ENCODE measurements at regions not wholly inside any gene's neighbourhood (a gene's known extent, or its start where the extent isn't known, plus 50 kb on each side); places are given as distances from the start of the nearest gene placed in this dataset.

- no peak for DNase-seq (ENCODE audit: low read depth, low spot score)
Measured at GRCh38 chr6:168157272-168158212, 78.5 kb upstream of the FRMD1 start.

- no peak for DNase-seq (ENCODE audit: low read depth, low spot score)
Measured at GRCh38 chr6:168156742-168157265, 77.8 kb upstream of the FRMD1 start.

DNA sequence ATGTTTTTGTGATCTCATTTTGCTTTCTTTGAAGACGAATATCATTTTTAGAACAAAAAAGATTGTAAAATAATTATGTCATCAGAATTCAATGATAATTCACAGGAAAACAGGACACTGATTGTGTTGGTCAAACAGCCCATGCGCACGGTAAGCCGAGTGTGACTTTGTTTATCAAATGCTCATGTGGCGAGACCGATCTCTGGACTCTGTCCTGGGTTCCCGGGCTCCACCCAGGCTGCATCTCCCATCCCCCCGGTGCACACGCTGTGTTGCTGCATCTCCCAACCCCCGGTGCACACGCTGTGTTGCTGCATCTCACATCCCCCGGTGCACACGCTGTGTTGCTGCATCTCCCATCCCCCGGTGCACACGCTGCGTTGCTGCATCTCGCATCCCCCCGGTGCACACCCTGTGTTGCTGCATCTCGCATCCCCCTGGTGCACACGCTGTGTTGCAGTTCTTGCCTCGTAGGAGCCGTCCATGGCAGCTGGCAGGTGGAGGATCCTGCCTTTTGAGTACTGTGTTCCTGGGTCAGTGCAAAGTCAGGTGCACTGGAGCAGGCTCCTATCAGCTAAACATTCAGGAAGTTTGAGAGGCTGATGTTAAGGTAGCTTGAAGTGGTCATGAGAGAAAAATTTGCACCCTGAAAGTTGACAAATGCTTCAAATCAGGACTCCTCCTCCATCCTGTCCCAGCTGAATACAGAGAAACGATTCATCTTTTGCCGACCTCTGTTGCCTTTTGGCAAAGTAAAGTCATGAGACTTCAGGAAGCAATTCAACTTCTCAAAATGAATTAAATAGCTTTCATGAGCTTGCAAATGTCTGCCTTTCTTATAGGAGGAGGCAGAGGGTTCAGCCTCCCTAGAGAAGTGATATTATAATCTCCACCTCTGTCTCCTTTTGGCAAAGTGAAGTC, 77.1 kb upstream of the FRMD1 start:
- DNase-seq (ENCODE audit: low read depth, low spot score) = no peak

DNA sequence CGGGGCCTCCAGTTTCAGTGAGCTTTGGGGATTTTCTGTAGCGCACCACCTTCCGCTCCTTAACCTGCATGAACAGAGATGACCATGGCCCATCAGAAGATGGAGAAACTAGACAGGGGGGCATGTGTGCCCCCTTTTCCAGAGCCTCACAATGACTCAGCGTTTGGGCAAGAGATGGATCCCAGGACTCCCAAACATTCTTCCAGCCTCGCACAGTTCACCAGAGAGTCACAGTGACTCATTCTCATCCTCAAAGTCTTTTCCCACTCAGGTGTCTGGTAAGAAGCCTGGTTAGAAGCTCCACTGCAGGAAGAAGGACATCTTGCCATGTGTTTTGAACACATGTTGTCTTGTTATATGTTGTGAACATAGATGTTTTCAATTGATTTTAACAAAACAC, 76.2 kb upstream of the FRMD1 start:
- DNase-seq (ENCODE audit: low read depth, low spot score) = no peak

DNA sequence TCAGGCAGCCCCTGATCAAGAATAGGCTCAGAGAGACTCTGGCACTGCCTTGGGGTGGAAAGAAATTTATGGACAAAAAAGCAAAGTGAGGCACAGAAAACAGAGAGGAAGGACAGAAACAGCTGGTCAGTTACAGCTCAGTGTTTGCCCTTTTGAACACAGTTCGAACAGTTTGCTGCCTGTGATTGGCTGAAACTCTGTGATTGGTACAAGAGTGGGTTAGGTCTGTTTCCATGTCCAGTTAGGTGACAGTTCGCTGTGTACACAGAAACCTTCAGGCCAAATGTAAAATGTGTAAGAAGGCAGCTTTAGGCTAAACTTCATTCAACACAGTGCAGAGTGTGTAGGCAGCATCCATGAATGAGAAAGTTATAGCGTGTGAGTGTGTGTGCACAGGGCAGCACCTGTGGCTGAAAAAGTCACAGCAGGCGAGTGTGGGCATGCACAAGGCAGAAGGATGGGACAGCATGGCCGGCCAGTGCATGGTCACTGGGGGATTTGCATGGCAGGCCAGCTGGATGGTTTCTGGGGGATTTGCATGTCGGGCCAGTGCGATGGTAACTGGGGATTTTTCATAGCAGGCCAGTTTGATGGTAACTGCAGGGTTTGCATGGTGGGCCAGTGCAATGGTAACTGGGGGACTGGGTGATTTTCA, 75.4 kb upstream of the FRMD1 start:
- DNase-seq (ENCODE audit: low read depth, low spot score) = no peak

DNA sequence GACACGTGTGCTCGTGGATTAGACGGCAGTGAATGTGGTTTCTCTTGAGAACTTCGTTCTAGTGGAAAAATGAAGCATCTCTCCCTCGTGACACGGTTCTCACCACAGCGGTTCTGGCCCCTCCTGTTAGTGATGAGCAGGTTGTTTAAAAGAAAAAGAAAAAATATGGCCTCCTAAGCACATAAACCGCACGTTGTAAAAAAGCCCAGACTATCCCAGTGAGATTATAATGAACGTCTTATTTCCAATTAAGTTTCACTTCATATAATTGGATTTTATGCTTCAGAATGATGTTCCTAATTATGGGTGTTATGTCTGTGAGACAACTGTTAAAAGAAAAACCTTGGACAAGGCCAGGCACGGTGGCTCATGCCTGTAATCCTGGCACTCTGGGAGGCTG, 74.5 kb upstream of the FRMD1 start:
- DNase-seq (ENCODE audit: low read depth, low spot score) = no peak

DNA sequence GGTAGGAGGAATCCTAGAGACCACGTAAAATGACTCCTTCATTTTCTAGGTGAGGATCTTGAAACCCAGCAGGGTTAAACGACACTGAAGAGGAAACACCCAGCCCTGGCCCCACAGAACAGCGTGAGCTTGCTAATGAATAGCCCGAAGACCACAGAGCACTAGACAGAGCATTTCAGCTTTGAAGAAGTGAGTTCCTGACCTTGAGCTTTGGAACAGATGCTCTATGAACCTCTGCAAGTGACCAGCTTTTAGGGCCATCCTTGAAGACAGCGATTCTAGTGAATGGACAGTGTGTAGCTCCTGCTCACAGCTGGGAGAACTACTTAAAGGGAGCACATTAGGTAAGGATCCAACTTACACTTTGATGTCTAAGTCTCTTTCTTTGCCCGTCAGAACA, 74.0 kb upstream of the FRMD1 start:
- DNase-seq (ENCODE audit: low read depth, low spot score) = no peak

GRCh38 chr6:168152306-168152963, 73.4 kb upstream of the FRMD1 start:
- no peak for DNase-seq (ENCODE audit: low read depth, low spot score)

GRCh38 chr6:168150551-168151320, 71.7 kb upstream of the FRMD1 start:
- DNase-seq (ENCODE audit: low read depth, low spot score) = no peak

GRCh38 chr6:168149015-168149414, 70.0 kb upstream of the FRMD1 start:
- DNase-seq (ENCODE audit: low read depth, low spot score) = no peak

DNA sequence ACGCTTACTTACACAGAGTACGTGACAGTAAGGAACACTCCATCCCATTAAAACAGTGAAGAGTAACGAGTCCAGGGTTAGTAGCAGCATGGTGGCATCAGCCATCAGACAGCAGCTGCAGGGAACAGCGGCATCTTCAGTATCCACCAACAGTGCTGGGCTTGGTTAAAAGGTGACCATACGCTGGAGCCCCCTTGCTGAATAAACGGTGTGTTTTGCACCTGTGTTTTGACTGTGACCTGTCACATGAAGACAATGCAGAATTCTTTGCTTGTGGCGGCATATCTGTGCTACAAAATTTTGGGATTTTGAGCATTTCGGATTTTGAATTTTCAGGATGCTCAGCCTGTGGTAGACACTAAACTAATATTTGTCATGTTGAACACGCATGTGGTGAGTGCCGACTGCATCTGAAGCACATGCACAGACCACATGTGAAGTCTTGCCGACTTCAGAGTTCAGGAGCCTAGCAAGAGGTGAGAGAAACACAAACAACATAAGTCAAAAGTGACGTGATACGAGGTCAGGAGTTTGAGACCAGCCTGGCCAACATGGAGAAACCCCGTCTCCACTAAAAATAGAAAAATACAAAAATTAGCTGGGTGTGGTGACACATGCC, 69.3 kb upstream of the FRMD1 start:
- DNase-seq (ENCODE audit: low read depth, low spot score) = no peak

DNA sequence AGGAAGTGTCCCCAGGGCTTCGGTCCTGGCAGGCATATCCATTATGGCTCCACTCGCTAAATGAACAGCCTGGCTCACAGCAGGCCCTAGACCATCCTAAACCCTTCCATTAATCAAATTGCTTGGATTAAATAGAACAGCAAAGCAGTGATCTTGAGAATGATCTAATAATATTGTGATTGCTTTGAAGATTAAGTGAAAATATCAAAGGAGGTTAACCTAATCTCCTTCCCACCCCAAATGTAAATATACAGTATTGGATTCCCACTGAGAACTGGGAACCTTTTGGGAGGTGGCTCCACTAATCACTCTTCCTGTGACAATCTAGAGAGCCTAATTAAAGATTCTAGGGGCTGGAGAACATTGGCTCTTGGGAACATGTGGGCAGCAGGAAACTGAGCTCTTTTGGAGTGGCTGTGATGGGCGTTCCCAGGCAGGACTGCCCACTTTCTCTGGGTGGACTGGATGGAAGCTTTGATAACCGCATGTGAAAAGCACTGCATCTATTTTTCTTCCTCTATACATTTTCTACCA, 68.3 kb upstream of the FRMD1 start:
- DNase-seq (ENCODE audit: low read depth, low spot score) = no peak

- DNase-seq (ENCODE audit: low read depth, low spot score) = no peak
Measured at GRCh38 chr6:168145747-168146596, 67.0 kb upstream of the FRMD1 start.

GRCh38 chr6:168139121-168139520, 60.1 kb upstream of the FRMD1 start:
- DNase-seq (ENCODE audit: low read depth, low spot score) = no peak

- DNase-seq (ENCODE audit: low read depth, low spot score) = no peak
Measured at GRCh38 chr6:168138436-168138835, 59.4 kb upstream of the FRMD1 start.

DNA sequence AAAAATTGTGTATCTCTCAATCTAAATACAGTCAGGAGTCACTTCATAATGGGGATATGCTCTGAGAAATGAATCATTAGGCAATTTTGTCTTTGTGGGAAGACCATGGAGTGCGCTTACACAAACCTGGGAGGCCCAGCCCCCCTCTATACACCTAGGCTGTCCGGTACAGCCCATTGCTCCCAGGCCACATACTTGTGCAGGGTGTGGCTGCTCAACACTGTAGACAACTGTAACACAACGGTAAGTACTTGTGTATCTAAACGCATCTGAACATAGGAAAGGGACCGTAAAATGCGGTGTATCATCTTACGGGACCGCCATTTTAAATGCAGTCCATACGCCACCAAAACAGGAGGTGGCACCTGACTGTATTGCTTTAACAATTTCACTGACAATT, 58.0 kb upstream of the FRMD1 start:
- no peak for DNase-seq (ENCODE audit: low read depth, low spot score)

- DNase-seq (ENCODE audit: low read depth, low spot score) = no peak
Measured at GRCh38 chr6:168136622-168137021, 57.6 kb upstream of the FRMD1 start.

DNA sequence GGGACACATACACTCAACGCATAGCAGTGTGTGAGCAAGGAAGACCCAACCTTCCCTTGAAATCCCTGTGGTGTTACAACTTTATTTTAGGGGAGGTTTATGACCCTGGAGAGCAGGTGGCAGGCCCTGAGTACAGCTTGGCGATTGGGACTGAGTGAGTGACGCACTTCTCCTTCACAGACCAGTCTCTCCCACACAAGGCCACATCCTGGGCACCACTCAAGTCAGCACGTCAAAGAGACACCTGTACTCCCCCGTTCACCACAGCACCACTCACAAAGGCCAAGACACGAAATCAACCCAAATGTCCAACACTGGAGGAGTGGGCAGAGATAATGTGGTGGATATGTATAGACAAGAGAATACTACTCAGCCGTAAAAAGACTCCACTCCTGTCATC, 57.0 kb upstream of the FRMD1 start:
- no peak for DNase-seq (ENCODE audit: low read depth, low spot score)

Data from brain pericyte (primary cell).